Left ventricle myocardium inferior (tissue), 1 donor: ENCODE measurements at regions not wholly inside any gene's neighbourhood (a gene's known extent, or its start where the extent isn't known, plus 50 kb on each side); places are given as distances from the start of the nearest gene placed in this dataset.
"Not testable (repeated sequence)": the region's sequence is repeated elsewhere in the genome, so short reads cannot be mapped to it uniquely, and the experiment has no call there.

Experiments used
- DNase-seq: peaks from one replicate; pipeline ENCODE4 v3.0.0-alpha.2; 2020
- H3K27ac ChIP-seq: fragments of 200-600 bp; replicated peaks from 2 replicates; pipeline ENCODE4 v1.8.0; 2021
- H3K27me3 ChIP-seq: fragments of 200-600 bp; 2 replicates; pipeline ENCODE4 v1.8.0; 2021; ENCODE audit warnings: low read depth
- H3K36me3 ChIP-seq: fragments of 200-600 bp; 2 replicates; pipeline ENCODE4 v1.8.0; 2021
- H3K4me1 ChIP-seq: fragments of 200-600 bp; 2 replicates; pipeline ENCODE4 v1.8.0; 2021
- H3K4me3 ChIP-seq: fragments of 200-600 bp; 2 replicates; pipeline ENCODE4 v1.8.0; 2021; ENCODE audit warnings: mild to moderate bottlenecking, moderate library complexity
- H3K9me3 ChIP-seq: fragments of 200-600 bp; replicated peaks from 2 replicates; pipeline ENCODE4 v1.8.0; 2021
- CTCF ChIP-seq: fragments of 200-600 bp; IDR thresholded peaks from 2 replicates; pipeline ENCODE4 v1.8.0; 2021; ENCODE audit warnings: antibody characterized with exemption, mild to moderate bottlenecking, borderline replicate concordance
- intact Hi-C: fragments of 100-400 bp; cut with micrococcal nuclease; formaldehyde crosslinking; loops from one replicate; pipeline ENCODE4 v1.11.0; 2022
- donor health status: DM: no; HTN: yes; CAD: no; lungs with severe emphysema.

GRCh38 chr12:47361389-47362021 is 281.7 kb upstream of the AMIGO2 start:
- peak overlapping the region; percentile 78 for H3K27ac ChIP-seq
- peaks cover 10% of the 10 kb centered on the region for H3K4me1 ChIP-seq
- TF ChIP-seq CTCF: no peak

GRCh38 chr12:47360771-47361388 is 281.1 kb upstream of the AMIGO2 start:
- DNase-seq: no peak
- no peaks in the 10 kb centered on the region for H3K36me3 ChIP-seq
- peaks cover 6% of the 10 kb centered on the region for H3K27me3 ChIP-seq
- peak overlapping the region; percentile 78 for H3K27ac ChIP-seq
- intact Hi-C loops: no loop called here
- H3K9me3 ChIP-seq: no peaks in the 10 kb centered on the region
- no peak overlapping the region for H3K4me3 ChIP-seq
- no peak for TF ChIP-seq CTCF
- H3K4me1 ChIP-seq: peaks cover 8% of the 10 kb centered on the region

More at GRCh38 chr12:47361389-47362021, 281.7 kb upstream of the AMIGO2 start:
- no peak overlapping the region for H3K4me3 ChIP-seq
- H3K36me3 ChIP-seq: no peaks in the 10 kb centered on the region
- intact Hi-C loops: no loop called here
- DNase-seq: no peak
- peaks cover 6% of the 10 kb centered on the region for H3K27me3 ChIP-seq
- H3K9me3 ChIP-seq: no peaks in the 10 kb centered on the region

- Histone ChIP-seq H3K27ac (peak overlapping the region; percentile 78), H3K36me3 (no peaks in the 10 kb centered on the region), H3K4me1 (peaks cover 5% of the 10 kb centered on the region), H3K9me3 (no peaks in the 10 kb centered on the region), H3K27me3 (no peaks in the 10 kb centered on the region), H3K4me3 (no peak overlapping the region)
- intact Hi-C loops: no loop called here
- no peak for TF ChIP-seq CTCF
- DNase-seq: no peak
These were observed 280.3 kb upstream of the AMIGO2 start for GRCh38 chr12:47360093-47360480.

- peak overlapping the region; percentile 78 for H3K27ac ChIP-seq
- peaks cover 5% of the 10 kb centered on the region for H3K4me1 ChIP-seq
These were observed 279.7 kb upstream of the AMIGO2 start for GRCh38 chr12:47359310-47360092.

GRCh38 chr12:47357006-47357405 is 277.2 kb upstream of the AMIGO2 start:
- H3K9me3 ChIP-seq, H3K36me3 ChIP-seq, DNase-seq, intact Hi-C loops, H3K27ac ChIP-seq, H3K4me1 ChIP-seq, H3K27me3 ChIP-seq, H3K4me3 ChIP-seq: not testable (repeated sequence)

More at GRCh38 chr12:47359310-47360092, 279.7 kb upstream of the AMIGO2 start:
- no peak overlapping the region for H3K4me3 ChIP-seq
- intact Hi-C loops: no loop called here
- TF ChIP-seq CTCF: no peak
- no peaks in the 10 kb centered on the region for H3K36me3 ChIP-seq
- no peak for DNase-seq
- H3K9me3 ChIP-seq: peaks cover 4% of the 10 kb centered on the region
- H3K27me3 ChIP-seq: no peaks in the 10 kb centered on the region
